PC-9 (cell line): ENCODE measurements at regions not wholly inside any gene's neighbourhood (a gene's known extent, or its start where the extent isn't known, plus 50 kb on each side); places are given as distances from the start of the nearest gene placed in this dataset.
"Not testable (repeated sequence)": the region's sequence is repeated elsewhere in the genome, so short reads cannot be mapped to it uniquely, and the experiment has no call there.

Source experiments
- BruUV-seq: library from RNA; stranded (reverse); fragments of 400-500 nt; replicated peaks from 2 replicates; lab custom pipeline; 2021; lab: Mats Ljungman, UMichigan
- CTCF ChIA-PET: fragments of 300-600 bp; sonication (Branson Sonifier 250); formaldehyde crosslinking; loops from one replicate; lab custom pipeline; 2022; ENCODE audit warnings: antibody characterized with exemption; lab: Charles Lee
- POLR2A ChIA-PET: fragments of 300-600 bp; sonication (Branson Sonifier 250); formaldehyde crosslinking; loops from one replicate; lab custom pipeline; 2022; ENCODE audit warnings: antibody characterized with exemption; ENCODE audit not compliant: unreplicated experiment; lab: Charles Lee
- DNase-seq, 2 experiments: peaks; one replicate each; pipeline versions ENCODE4 v3.0.0 to v3.0.0-alpha.2; 2015 to 2022; ENCODE audit warnings: mixed read lengths in 1 of 2
- H2AFZ ChIP-seq: fragments of 200-600 bp; sonication (generic); 2 replicates; pipeline ENCODE4 v1.8.1; 2017; ENCODE audit warnings: antibody characterized with exemption
- H3F3A ChIP-seq: fragments of 200-600 bp; sonication (generic); 2 replicates; pipeline ENCODE4 v1.8.1; 2017; ENCODE audit warnings: antibody characterized with exemption, mild to moderate bottlenecking, low read depth; ENCODE audit not compliant: insufficient read depth
- H3K27ac ChIP-seq: fragments of 200-600 bp; sonication (generic); 2 replicates; pipeline ENCODE4 v1.6.1; 2016; ENCODE audit warnings: mixed run types
- H3K27me3 ChIP-seq: fragments of 200-600 bp; sonication (generic); 2 replicates; pipeline ENCODE4 v1.6.1; 2016; ENCODE audit warnings: low read depth, mixed run types; ENCODE audit not compliant: insufficient read depth
- H3K36me3 ChIP-seq: fragments of 200-600 bp; sonication (generic); 2 replicates; pipeline ENCODE4 v1.6.1; 2016; ENCODE audit warnings: low read depth, mixed run types
- H3K4me1 ChIP-seq: fragments of 200-600 bp; sonication (generic); replicated peaks from 2 replicates; pipeline ENCODE4 v1.6.1; 2016; ENCODE audit warnings: mixed run types; ENCODE audit not compliant: insufficient read depth
- H3K4me2 ChIP-seq: fragments of 200-600 bp; sonication (generic); 2 replicates; pipeline ENCODE4 v1.6.1; 2017; ENCODE audit warnings: mixed run types
- H3K4me3 ChIP-seq: fragments of 200-600 bp; sonication (generic); 2 replicates; pipeline ENCODE4 v1.6.1; 2016; ENCODE audit warnings: mixed run types
- H3K79me2 ChIP-seq: fragments of 200-600 bp; sonication (generic); 2 replicates; pipeline ENCODE4 v1.6.1; 2017; ENCODE audit warnings: low read depth, mixed run types
- H3K9me2 ChIP-seq: fragments of 200-600 bp; sonication (generic); 2 replicates; pipeline ENCODE4 v1.8.1; 2017; ENCODE audit warnings: mild to moderate bottlenecking; ENCODE audit not compliant: insufficient read depth
- H3K9me3 ChIP-seq: fragments of 200-600 bp; sonication (generic); 2 replicates; pipeline ENCODE4 v1.8.1; 2016; ENCODE audit warnings: low read depth; ENCODE audit not compliant: insufficient read depth
- H4K20me1 ChIP-seq: fragments of 200-600 bp; sonication (generic); 2 replicates; pipeline ENCODE4 v1.8.1; 2017; ENCODE audit not compliant: insufficient read depth
- EZH2 ChIP-seq: fragments of 200-600 bp; sonication (generic); IDR thresholded peaks from 2 replicates; pipeline ENCODE4 v1.8.0; 2017; ENCODE audit warnings: antibody characterized with exemption, low read depth
- intact Hi-C: fragments of 100-400 bp; cut with micrococcal nuclease; formaldehyde crosslinking; loops from one replicate; pipeline ENCODE4 v1.10.0; 2022; ENCODE audit not compliant: unreplicated experiment
- TF ChIP-seq, protein P1 (sequence below): fragments of 200-600 bp; sonication (generic); conservative IDR thresholded peaks from 2 replicates; pipeline ENCODE4 v1.6.1; 2017; ENCODE audit warnings: mixed run types, antibody characterized with exemption, mild to moderate bottlenecking, moderate library complexity

DNA sequence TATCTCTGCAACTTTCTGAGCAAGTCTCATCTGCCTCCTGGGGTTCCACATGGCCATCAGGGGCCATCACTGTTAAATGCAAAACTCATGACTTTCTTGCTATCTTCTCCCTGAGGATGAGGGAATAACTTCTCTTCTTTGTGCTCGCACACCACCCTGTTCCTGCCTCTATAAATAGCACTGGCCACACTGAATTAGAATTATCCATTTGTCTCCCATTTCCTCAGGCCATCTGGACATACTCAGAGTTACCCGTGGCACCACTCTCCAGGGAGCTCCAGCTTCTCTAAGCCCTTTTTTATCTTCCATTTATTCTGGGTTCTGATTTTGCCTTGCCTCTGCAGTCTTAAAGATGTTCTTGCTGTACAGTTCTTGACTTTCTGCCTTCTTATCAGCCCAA lies 72.8 kb upstream of the ECI2 start:
- CTCF ChIA-PET, result no interaction called here
- BruUV-seq, result no TSS peak
- Histone ChIP-seq H4K20me1 (no peaks in the 10 kb centered on the region), H3K79me2 (no peaks in the 10 kb centered on the region), H3F3A (no peaks in the 10 kb centered on the region), H3K36me3 (no peaks in the 10 kb centered on the region), H2AFZ (no peak overlapping the region), H3K27ac (no peak overlapping the region), H3K9me2 (no peaks in the 10 kb centered on the region), H3K27me3 (no peaks in the 10 kb centered on the region), H3K4me1 (no peaks in the 10 kb centered on the region), H3K4me2 (no peak overlapping the region), H3K9me3 (no peaks in the 10 kb centered on the region), H3K4me3 (no peak overlapping the region)
- POLR2A ChIA-PET, result no interaction called here
- no peak for TF ChIP-seq EZH2
- TF ChIP-seq, protein P1, sequence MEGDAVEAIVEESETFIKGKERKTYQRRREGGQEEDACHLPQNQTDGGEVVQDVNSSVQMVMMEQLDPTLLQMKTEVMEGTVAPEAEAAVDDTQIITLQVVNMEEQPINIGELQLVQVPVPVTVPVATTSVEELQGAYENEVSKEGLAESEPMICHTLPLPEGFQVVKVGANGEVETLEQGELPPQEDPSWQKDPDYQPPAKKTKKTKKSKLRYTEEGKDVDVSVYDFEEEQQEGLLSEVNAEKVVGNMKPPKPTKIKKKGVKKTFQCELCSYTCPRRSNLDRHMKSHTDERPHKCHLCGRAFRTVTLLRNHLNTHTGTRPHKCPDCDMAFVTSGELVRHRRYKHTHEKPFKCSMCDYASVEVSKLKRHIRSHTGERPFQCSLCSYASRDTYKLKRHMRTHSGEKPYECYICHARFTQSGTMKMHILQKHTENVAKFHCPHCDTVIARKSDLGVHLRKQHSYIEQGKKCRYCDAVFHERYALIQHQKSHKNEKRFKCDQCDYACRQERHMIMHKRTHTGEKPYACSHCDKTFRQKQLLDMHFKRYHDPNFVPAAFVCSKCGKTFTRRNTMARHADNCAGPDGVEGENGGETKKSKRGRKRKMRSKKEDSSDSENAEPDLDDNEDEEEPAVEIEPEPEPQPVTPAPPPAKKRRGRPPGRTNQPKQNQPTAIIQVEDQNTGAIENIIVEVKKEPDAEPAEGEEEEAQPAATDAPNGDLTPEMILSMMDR, result no peak
- intact Hi-C loops, result no loop called here
- no peak for DNase-seq

DNA sequence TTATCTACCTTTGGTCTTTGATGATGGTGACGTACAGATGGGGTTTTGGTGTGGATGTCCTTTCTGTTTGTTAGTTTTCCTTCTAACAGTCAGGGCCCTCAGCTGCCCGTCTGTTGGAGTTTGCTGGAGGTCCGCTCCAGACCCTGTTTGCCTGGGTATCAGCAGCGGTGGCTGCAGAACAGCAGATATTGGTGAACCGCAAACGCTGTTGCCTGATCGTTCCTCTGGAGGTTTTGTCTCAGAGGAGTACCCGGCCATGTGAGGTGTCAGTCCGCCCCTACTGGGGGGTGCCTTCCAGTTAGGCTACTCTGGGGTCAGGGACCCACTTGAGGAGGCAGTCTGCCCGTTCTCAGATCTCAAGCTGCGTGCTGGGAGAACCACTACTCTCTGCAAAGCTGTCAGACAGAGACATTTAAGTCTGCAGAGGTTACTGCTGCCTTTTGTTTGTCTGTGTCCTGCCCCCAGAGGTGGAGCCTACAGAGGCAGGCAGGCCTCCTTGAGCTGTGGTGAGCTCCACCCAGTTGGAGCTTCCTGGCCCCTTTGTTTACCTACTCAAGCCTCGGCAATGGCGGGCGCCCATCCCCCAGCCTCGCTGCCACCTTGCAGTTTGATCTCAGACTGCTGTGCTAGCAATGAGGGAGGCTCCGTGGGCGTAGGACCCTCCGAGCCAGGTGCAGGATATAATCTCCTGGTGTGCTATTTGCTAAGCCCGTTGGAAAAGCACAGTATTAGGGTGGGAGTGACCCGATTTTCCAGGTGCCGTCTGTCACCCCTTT lies 68.5 kb upstream of the ECI2 start:
- H2AFZ ChIP-seq, H3K9me2 ChIP-seq, H3K36me3 ChIP-seq, DNase-seq, H3F3A ChIP-seq, CTCF ChIA-PET, H3K27ac ChIP-seq, H3K4me3 ChIP-seq, H3K4me2 ChIP-seq, H3K27me3 ChIP-seq, POLR2A ChIA-PET, H3K9me3 ChIP-seq, H3K4me1 ChIP-seq, H3K79me2 ChIP-seq, intact Hi-C loops, H4K20me1 ChIP-seq, BruUV-seq: not testable (repeated sequence)

DNA sequence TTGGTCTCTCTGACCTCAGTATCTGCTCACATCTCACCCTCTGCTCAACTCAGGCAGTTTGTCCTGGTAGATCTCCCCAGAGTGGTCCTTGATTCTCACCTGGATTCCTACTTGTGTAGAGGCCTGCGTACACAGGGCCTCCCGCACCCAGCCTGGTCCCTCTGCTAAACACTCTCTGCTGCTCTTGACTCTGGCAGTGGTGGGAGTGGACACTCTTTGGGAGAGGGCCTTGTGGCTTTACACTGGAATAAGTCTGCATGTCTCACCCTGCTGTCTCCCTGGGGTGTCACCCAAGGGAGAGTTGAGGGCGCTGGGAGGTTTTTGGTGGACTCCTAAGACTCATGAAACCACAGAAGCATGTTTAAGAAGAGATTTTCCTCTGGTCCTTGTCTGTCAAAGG lies 57.3 kb upstream of the ECI2 start:
- DNase-seq, result no peak
- H3K79me2 ChIP-seq, result no peaks in the 10 kb centered on the region
- no peak overlapping the region for H2AFZ ChIP-seq
- no peak overlapping the region for H3K4me3 ChIP-seq
- TF ChIP-seq EZH2, result no peak
- TF ChIP-seq, protein P1, result no peak
- no peak overlapping the region for H3K27ac ChIP-seq
- no peaks in the 10 kb centered on the region for H3K4me1 ChIP-seq
- no peaks in the 10 kb centered on the region for H3K36me3 ChIP-seq
- ChIA-PET POLR2A (no interaction called here), CTCF (no interaction called here)
- H3K9me3 ChIP-seq, result no peaks in the 10 kb centered on the region
- no peaks in the 10 kb centered on the region for H4K20me1 ChIP-seq
- no peaks in the 10 kb centered on the region for H3K27me3 ChIP-seq
- no peaks in the 10 kb centered on the region for H3F3A ChIP-seq
- no peaks in the 10 kb centered on the region for H3K9me2 ChIP-seq
- no TSS peak for BruUV-seq
- H3K4me2 ChIP-seq, result no peak overlapping the region
- intact Hi-C loops, result no loop called here

DNA sequence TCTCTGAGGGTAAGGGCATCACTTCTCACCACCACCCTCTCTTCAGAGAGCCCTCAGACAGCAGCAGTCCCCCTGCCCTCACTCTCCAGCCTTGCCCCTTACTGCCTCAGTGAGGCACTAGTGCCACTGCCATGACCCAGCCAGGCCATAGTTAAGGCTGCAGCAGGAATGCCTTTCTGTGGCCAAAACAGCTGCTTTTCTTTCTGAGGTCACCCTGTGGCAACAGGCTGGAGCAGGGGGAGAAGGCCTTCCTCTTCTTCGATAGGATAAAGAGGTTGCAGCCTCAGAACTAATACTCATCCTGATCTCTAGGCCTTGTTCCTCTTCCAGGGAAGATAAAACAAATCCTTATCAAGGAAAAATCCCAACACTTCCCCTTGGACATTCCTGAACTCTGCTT lies 56.8 kb upstream of the ECI2 start:
- no peak overlapping the region for H3K27ac ChIP-seq
- no peaks in the 10 kb centered on the region for H3K4me1 ChIP-seq
- H3K79me2 ChIP-seq, result no peaks in the 10 kb centered on the region
- H3K27me3 ChIP-seq, result no peaks in the 10 kb centered on the region
- CTCF ChIA-PET, result no interaction called here
- no TSS peak for BruUV-seq
- intact Hi-C loops, result no loop called here
- POLR2A ChIA-PET, result no interaction called here
- no peak overlapping the region for H2AFZ ChIP-seq
- H3F3A ChIP-seq, result no peaks in the 10 kb centered on the region
- no peaks in the 10 kb centered on the region for H3K36me3 ChIP-seq
- H3K4me3 ChIP-seq, result no peak overlapping the region
- no peaks in the 10 kb centered on the region for H3K9me2 ChIP-seq
- no peak for DNase-seq
- no peaks in the 10 kb centered on the region for H4K20me1 ChIP-seq
- TF ChIP-seq EZH2, result no peak
- TF ChIP-seq, protein P1, result no peak
- no peak overlapping the region for H3K4me2 ChIP-seq
- no peaks in the 10 kb centered on the region for H3K9me3 ChIP-seq
